GM12872 (cell line): ENCODE measurements at regions not wholly inside any gene's neighbourhood (a gene's known extent, or its start where the extent isn't known, plus 50 kb on each side); places are given as distances from the start of the nearest gene placed in this dataset.

Experiments used
- TF ChIP-seq, protein P1 (sequence below): IDR thresholded peaks from 3 replicates; pipeline ENCODE4 v1.5.1; 2011; ENCODE audit warnings: low read depth, mild to moderate bottlenecking, low read length, moderate library complexity; ENCODE audit not compliant: insufficient read depth

DNA sequence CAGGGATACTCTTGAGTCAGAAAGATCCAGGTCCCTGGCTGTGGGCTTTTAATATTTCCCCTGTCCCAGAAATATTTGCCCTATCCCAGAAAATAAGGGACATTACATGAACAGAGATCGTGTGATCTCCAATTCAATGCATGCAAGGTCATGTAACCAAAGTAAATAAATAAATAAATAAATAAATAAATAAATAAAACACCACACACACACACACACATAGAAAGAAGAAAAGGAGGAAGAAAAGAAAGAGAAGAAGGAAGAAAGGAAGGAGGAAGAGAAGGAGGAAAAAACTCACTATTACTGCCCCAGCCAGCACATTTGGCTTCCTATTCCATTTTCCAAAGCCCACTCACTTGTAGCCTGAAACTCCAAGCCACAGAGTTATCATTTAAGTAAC, 117.9 kb upstream of the CFAP20DC start:
- TF ChIP-seq, protein P1, sequence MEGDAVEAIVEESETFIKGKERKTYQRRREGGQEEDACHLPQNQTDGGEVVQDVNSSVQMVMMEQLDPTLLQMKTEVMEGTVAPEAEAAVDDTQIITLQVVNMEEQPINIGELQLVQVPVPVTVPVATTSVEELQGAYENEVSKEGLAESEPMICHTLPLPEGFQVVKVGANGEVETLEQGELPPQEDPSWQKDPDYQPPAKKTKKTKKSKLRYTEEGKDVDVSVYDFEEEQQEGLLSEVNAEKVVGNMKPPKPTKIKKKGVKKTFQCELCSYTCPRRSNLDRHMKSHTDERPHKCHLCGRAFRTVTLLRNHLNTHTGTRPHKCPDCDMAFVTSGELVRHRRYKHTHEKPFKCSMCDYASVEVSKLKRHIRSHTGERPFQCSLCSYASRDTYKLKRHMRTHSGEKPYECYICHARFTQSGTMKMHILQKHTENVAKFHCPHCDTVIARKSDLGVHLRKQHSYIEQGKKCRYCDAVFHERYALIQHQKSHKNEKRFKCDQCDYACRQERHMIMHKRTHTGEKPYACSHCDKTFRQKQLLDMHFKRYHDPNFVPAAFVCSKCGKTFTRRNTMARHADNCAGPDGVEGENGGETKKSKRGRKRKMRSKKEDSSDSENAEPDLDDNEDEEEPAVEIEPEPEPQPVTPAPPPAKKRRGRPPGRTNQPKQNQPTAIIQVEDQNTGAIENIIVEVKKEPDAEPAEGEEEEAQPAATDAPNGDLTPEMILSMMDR = no peak

DNA sequence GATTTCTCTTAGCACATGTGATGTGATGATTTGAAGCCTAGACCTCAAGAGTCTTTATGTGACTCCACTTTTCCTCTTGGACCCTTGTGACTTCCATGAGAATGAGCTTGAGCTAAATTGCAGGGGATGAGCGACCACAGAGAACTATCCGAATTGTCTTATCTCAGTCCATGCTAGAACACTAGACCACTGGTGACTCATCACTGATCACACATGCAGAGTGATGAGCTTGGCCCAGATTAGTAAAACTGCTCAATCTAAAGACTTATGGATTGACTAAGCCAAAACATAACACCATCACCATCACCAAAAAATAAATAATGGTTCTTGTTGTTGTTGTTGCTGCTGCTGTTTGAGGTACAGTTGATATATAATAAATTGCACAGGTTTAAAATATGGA, 114.1 kb upstream of the CFAP20DC start:
- TF ChIP-seq, protein P1 = no peak

DNA sequence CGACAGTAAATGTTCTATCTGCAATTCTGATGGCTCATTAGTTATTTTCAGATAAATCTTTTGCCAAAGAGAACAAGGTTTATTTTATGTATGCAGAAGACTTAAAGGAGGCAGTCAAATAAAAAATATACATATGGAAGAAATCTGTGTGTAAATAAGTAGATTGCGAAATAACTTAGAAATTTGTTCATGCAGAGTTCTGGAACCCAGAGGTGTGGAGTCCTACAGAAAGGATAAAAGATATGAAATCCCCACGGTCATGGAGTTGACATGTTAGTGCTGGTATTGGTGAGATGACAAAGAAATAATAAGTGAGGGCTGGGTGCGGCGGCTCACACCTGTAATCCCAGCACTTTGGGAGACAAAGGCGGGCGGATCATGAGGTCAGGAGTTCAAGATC, 111.2 kb upstream of the CFAP20DC start:
- TF ChIP-seq, protein P1 = no peak

DNA sequence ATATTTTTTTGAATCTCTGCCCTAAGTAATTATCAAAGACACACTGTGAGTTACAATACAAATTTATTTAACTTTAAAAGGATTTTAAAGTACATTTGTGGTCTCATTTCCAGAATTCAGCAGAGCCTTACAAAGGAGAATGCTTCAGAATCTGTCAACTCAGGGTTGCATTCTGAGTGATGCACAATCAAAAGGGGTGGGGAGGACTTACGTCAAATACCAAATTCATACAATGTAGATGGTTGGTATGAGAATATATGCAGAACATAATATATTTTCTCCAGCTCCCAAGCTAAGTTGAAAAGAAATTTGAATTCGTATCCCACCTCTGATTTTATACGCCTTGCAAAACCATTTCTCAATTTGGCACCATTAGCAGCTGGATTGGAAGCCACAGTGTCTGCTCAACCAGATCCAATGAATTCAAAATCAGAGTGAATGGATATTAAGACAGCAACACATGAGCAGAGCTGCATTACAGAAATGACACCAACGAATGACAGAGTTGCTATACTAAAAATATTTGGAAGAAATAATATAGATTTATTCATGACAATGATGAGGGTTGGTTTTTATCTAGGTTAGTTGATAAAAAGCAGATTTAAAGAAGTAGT, 110.4 kb upstream of the CFAP20DC start:
- TF ChIP-seq, protein P1 = no peak

DNA sequence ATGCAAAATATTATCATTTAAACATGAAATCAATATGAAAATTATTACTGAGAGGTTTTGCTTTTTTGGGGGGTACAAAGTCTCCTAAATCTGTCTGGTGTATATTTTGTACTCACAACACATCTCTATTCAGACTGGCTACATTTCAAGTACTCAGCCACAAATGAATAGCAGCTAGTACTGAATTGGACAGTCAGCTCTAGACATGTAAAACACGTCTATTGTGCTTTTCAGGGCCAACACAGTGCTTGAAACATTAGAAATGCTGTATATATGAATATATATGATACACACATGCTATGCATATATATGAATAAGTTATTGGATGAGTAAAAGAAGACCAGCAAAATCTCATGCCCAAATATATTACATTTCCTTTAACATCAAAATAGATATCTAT, 103.8 kb upstream of the CFAP20DC start:
- TF ChIP-seq, protein P1 = no peak

DNA sequence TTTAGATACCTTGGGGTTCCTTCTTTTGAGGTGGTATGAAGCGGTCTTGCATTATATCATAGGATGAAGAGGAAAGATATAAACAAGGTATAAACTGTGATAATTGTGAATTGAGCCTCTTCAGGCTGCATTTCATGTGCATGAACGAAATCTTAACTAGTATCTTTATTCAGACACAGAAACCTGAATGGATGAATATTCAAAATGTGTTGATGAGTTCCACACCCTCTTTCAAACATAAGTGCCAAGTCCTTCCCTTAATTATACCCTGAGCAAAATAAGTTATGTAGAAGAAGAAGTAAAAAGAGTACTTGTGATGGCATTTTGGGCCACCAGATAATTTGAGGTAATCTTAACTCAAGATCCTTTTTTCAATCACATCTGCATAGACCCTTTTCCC, 103.1 kb upstream of the CFAP20DC start:
- TF ChIP-seq, protein P1 = no peak

DNA sequence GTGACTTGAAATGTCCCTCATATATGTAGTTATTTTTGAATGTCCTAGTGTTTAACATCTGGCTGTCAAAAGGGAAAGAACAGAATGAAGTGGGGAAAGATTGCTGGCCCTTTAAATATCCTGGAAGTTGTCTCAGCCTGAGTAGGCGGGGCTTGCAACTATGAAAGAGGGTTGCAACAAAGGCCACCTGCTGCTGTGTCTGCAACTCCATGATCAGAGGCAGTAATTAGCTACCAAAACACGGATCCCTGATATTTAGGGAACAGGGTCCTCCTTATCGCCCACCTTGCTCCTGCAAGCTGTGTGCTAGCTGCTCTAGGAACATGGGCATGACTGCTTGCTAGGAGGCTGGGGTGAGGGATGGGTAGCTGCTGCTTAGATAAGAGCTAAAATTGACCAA, 100.2 kb upstream of the CFAP20DC start:
- TF ChIP-seq, protein P1 = no peak
